GM21529 (cell line): ENCODE measurements at regions not wholly inside any gene's neighbourhood (a gene's known extent, or its start where the extent isn't known, plus 50 kb on each side); places are given as distances from the start of the nearest gene placed in this dataset.

Experiments
- ATAC-seq: cut with Tn5 transposase; IDR thresholded peaks from one replicate; pipeline ENCODE4 v1.9.1; 2021; ENCODE audit not compliant: unreplicated experiment

GRCh38 chr4:62917649-62918048, 1491.6 kb downstream of the TECRL start:
- no peak for ATAC-seq

GRCh38 chr4:62914758-62915157, 1494.5 kb downstream of the TECRL start:
- no peak for ATAC-seq

GRCh38 chr4:62913065-62913464, 1496.2 kb downstream of the TECRL start:
- no peak for ATAC-seq

- no peak for ATAC-seq
Observed at GRCh38 chr4:62912531-62912930, 1496.7 kb downstream of the TECRL start.

- ATAC-seq: no peak
Observed at GRCh38 chr4:62909238-62909637, 1500.0 kb downstream of the TECRL start.

- ATAC-seq: no peak
Observed at GRCh38 chr4:62901101-62901500, 1508.1 kb downstream of the TECRL start.

GRCh38 chr4:62899646-62900364, 1509.4 kb downstream of the TECRL start:
- no peak for ATAC-seq

GRCh38 chr4:62898115-62898514, 1511.1 kb downstream of the TECRL start:
- ATAC-seq: no peak

GRCh38 chr4:62896721-62897120, 1512.5 kb downstream of the TECRL start:
- ATAC-seq: no peak

GRCh38 chr4:62881901-62882300, 1527.3 kb downstream of the TECRL start:
- no peak for ATAC-seq

GRCh38 chr4:62881210-62881609, 1528.0 kb downstream of the TECRL start:
- no peak for ATAC-seq

GRCh38 chr4:62872856-62873255, 1536.4 kb downstream of the TECRL start:
- ATAC-seq: no peak

- ATAC-seq: no peak
Observed at GRCh38 chr4:62871078-62871477, 1538.2 kb downstream of the TECRL start.

GRCh38 chr4:62870451-62870850, 1538.8 kb downstream of the TECRL start:
- no peak for ATAC-seq

- ATAC-seq: no peak
Observed at GRCh38 chr4:62865261-62865660, 1544.0 kb downstream of the TECRL start.

- no peak for ATAC-seq
Observed at GRCh38 chr4:62849696-62850095, 1559.6 kb downstream of the TECRL start.

- no peak for ATAC-seq
Observed at GRCh38 chr4:62835631-62836030, 1573.6 kb downstream of the TECRL start.

GRCh38 chr4:62822306-62822705, 1586.9 kb downstream of the TECRL start:
- no peak for ATAC-seq

- ATAC-seq: no peak
Observed at GRCh38 chr4:62816566-62816965, 1592.7 kb downstream of the TECRL start.

- ATAC-seq: no peak
Observed at GRCh38 chr4:62814510-62815047, 1594.7 kb downstream of the TECRL start.

GRCh38 chr4:62806816-62807215, 1602.4 kb downstream of the TECRL start:
- no peak for ATAC-seq

- ATAC-seq: no peak
Observed at GRCh38 chr4:62804075-62804474, 1603.9 kb downstream of the ADGRL3 start.

GRCh38 chr4:62797221-62797620, 1597.1 kb downstream of the ADGRL3 start:
- no peak for ATAC-seq
